ENCODE measurements at regions not wholly inside any gene's neighbourhood (a gene's known extent, or its start where the extent isn't known, plus 50 kb on each side); places are given as distances from the start of the nearest gene placed in this dataset.

- no peak for DNase-seq
These were observed 263.7 kb downstream of the SLITRK6 start for GRCh38 chr13:85535316-85536084.

- DNase-seq: no peak
These were observed 265.3 kb downstream of the SLITRK6 start for GRCh38 chr13:85533911-85534310.

GRCh38 chr13:85529218-85529594 lies 270.0 kb downstream of the SLITRK6 start:
- peak; percentile 51 for DNase-seq

DNA sequence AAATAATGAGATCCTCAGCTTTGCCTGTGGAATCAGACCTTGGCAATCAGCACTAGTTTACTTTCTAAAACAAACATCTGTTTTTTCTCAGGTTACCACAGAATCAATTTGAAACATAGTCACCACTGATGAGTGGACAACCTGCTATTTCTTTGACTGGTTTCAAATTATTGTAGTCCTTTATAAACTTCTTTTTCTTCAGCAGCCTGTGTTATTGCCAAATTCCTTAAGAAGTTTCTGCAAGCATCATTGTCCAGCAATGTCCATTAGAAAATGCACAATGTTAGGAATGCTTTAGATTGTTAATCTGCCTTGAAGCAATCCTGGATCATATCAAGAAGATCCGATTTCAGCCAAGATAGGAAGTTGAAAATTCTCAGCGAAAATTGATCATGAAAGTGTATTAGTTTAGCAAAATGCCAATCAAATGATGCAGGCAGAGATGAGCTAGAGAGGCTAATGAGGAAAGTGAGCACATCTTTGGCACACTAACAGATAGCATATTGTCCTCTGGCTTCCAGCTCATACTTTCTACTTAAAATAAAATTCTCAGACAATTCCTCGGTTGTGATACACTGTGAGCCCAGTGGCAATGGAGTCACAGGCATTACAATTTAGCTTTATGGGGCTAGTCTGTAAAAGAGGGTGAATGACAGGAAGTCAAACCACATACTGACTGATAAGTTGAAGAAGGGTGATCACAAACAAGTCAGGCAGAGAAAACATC lies 270.6 kb downstream of the SLITRK6 start:
- peak; percentile 88 for DNase-seq

- no peak for DNase-seq
These were observed 271.9 kb downstream of the SLITRK6 start for GRCh38 chr13:85527316-85527715.

GRCh38 chr13:85525411-85525810 lies 273.8 kb downstream of the SLITRK6 start:
- DNase-seq: peak; percentile 16

DNA sequence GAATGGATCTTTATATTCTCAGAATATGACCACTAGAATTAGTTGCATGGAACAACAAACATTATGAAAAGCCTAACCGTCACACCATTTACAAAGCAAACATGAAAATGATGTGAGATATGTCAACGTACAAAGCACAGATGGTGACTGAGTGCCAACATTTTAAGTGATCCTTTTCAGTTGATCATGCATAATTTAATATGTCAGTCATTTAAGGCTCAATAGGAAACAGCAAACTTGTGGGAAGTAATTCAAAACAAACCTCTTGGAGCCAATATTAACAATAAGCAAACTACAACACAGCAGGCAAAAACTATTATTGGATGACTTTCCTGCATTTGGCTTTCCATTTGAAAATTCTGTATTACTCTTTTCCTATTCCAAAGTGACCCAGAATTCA lies 277.6 kb downstream of the SLITRK6 start:
- no peak for DNase-seq

DNA sequence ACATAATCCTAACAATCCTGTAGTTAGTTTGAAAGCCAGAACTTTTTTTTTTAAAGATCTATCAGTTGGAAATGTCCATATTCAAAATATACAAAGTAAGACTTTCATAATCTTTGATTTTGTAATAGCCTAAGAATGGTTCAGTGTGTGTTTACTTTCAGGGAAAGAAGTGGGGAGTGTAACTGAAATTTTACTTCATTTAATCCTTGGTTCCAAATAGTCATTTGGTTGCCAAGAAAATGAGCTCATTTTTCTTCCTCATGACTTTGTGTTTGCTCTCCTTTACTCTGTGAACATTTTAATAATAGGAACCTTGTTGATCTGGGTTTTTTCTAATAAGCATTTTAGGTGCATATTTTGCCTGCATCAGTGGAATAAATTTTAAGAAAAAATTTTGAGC lies 278.8 kb downstream of the SLITRK6 start:
- DNase-seq: no peak

- no peak for DNase-seq
These were observed 279.9 kb downstream of the SLITRK6 start for GRCh38 chr13:85519363-85519762.

GRCh38 chr13:85512421-85512820 lies 286.8 kb downstream of the SLITRK6 start:
- DNase-seq: no peak

DNA sequence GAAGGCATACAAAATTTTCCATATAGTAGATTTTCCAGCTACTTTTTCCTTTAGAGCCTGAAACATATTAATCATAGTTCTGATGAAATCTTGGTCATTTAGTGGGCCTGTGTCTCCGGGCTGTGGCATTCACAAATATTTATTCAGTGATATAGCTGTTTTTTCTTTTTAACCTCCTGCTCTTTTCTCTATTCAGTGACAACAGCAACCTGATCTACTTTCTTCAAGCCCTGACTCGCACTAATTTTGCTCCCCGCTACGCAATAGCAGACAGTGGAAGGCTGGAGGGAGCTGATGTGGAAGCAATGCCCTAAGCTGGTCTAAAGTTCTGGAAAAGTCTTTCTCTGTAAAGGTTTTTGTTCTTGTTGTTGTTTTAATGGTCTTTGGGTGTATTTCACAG lies 289.7 kb downstream of the SLITRK6 start:
- DNase-seq: peak; percentile 16

- DNase-seq: no peak
These were observed 290.4 kb downstream of the SLITRK6 start for GRCh38 chr13:85508683-85509329.

GRCh38 chr13:85503797-85504196 lies 295.4 kb downstream of the SLITRK6 start:
- peak; percentile 76 for DNase-seq

DNA sequence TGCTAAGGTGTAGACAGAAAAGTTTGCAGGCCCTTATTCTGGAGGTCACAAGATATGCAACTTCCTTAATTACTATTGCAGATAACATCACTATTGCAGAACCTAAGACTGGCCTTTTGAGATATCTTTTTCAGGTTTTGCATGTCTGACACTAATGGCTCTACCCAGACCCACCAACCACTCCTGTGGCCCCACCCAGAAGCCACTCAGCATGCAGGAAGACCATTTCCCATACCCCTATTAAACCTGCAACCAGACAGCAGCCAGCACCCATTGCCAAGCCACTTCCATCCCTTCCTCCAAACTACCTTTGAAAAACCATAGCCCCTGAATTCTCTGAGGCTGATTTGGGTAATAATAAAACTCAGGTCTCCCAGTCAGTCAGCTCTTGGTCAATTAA lies 297.6 kb downstream of the SLITRK6 start:
- DNase-seq: no peak

DNA sequence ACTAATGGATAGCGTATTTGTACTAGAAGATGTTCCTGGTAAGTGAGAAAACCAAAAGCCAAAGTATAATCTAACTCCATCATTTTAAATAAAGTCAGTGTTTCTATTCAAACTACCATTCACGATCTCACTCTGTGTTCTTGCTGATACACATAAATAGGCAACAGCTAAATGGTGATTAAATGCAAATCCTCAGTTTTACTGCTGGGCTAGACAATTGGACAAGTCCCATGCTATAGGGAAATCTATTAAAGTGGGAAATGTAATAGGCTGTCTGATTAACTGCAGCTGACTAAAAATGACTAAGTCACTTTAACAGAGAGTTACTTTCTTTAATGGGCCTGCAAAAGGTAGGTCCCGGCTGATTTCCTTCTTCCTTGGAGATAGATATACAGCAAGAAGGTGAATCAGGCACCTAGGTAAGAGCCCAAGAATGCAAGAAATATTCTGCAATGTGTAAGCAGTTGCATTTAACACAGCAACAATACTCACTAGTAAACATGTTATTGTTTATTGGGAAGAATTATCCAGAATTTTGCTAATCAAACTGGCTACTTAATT lies 298.4 kb downstream of the SLITRK6 start:
- no peak for DNase-seq

- no peak for DNase-seq
These were observed 300.4 kb downstream of the SLITRK6 start for GRCh38 chr13:85498774-85499173.

DNA sequence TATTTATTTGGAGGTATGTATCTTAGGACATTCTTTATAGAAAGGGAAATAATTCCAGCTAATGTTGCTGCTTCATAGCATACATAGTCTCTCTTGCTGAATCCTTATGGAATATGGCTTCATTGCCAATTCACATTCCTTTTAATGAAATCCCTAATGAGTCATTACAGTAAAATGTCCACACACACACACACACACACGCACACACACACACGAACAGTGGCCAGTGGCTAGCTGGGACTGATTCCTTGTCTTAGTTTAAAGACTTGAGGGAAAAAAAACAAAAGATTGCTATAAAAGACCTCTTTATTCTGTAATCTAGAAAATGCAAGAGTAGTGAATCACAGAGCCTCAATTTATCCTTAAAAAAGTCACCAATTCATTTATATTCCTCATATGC lies 301.6 kb downstream of the SLITRK6 start:
- DNase-seq: peak; percentile 92

- DNase-seq: no peak
These were observed 306.9 kb downstream of the SLITRK6 start for GRCh38 chr13:85492283-85492682.

GRCh38 chr13:85486663-85487062 lies 312.6 kb downstream of the SLITRK6 start:
- DNase-seq: no peak

- DNase-seq: no peak
These were observed 326.1 kb downstream of the SLITRK6 start for GRCh38 chr13:85473144-85473543.

GRCh38 chr13:85469320-85469719 lies 329.9 kb downstream of the SLITRK6 start:
- no peak for DNase-seq

DNA sequence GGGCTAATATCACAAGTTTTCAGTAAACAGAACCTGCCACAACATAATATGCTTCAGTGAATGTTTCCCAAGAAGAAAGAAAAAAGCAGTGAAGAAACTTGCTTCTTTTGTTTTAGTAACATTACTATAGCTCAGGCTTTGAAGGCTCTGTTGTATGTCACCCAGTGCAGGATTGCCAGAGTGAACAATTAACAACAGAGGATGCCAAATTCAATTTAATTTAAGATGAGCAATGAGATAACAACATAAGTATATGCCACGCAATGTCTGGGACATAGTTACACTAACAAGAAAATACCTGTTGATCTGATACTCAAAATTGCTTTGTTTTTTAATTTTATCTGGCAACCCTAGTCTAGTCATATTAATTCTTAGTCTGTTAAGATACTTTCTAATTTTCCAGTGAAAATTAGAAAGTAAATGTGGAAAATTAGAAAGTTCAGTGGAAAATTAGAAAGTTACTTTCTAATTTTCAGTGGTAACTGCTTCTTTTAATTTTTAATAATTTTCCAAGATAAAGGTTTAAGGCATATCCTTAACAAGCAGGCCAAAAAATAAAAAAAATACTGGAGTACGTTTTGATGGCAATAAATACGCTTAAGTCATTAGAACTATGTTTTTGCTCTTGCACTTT lies 336.3 kb downstream of the SLITRK6 start:
- no peak for DNase-seq

DNA sequence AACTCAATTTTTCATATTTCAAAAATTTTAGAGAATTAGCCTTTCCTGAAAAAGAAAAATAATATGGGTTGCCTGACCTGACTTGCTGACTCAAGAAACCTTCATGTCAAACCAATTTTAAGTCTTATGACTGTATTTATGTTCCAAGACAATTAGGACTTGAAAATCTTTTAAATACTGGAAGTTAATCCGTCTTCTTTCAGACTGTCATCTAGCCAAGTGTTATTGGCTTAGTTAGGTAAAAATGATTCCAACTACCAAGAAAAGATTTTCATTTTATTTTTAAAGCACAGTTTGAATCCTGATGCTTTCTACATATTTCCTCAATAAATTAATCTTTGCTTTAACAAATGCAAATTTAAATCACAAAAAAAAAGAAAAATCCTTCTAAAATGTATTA lies 337.6 kb downstream of the SLITRK6 start:
- DNase-seq: no peak
